ENCODE measurements at regions not wholly inside any gene's neighbourhood (a gene's known extent, or its start where the extent isn't known, plus 50 kb on each side); places are given as distances from the start of the nearest gene placed in this dataset.

GRCh38 chr16:66036184-66036583 lies 330.3 kb upstream of the CDH5 start:
- peaks cover 2% of the 10 kb centered on the region for H3K27me3 Mint-ChIP-seq
- H3K36me3 ChIP-seq (replicated peaks in 1 of 2; ENCODE audit: control extremely low read depth in 1 of 2, control insufficient read depth in 1 of 2, extremely low read depth in 1 of 2, insufficient read depth in 2 of 2, low read length in 1 of 2): no peaks in the 10 kb centered on the region
- no peak overlapping the region for H3K4me3 ChIP-seq (ENCODE audit: control extremely low read depth in 1 of 5, extremely low read depth in 1 of 5, insufficient read depth in 1 of 5, low read depth in 2 of 5, low read length in 4 of 5)
- CTCF ChIA-PET: no interaction called here
- no peak overlapping the region for H3K4me3 Mint-ChIP-seq
- H3K27ac ChIP-seq (ENCODE audit: low read length in 2 of 2): no peak overlapping the region
- H3K79me2 ChIP-seq (ENCODE audit: control insufficient read depth, insufficient read depth, low read length): no peaks in the 10 kb centered on the region
- no peak overlapping the region for H3K4me2 ChIP-seq (replicated peaks; ENCODE audit: low read depth, low read length, poor library complexity, severe bottlenecking)
- intact Hi-C loops (cut with micrococcal nuclease): no loop called here
- POLR2A ChIA-PET: no interaction called here
- WGBS (ENCODE audit: insufficient coverage): 71% methylated on average over 4 of the region's 7 CpGs
- H3K9me3 Mint-ChIP-seq (ENCODE audit: insufficient read depth): no peaks in the 10 kb centered on the region
- no peak overlapping the region for H3K27ac Mint-ChIP-seq
- H3K27me3 ChIP-seq (replicated peaks in 1 of 4; ENCODE audit: control extremely low read depth in 1 of 4, control insufficient read depth in 3 of 4, insufficient read depth in 4 of 4, low read length in 3 of 4): no peaks in the 10 kb centered on the region
- H3K9me3 ChIP-seq (ENCODE audit: control extremely low read depth in 1 of 3, control insufficient read depth in 2 of 3, insufficient read depth in 1 of 3, low read length in 2 of 3): no peaks in the 10 kb centered on the region
- H3K9ac ChIP-seq (ENCODE audit: low read length): no peak overlapping the region
- no peak overlapping the region for H2AFZ ChIP-seq (ENCODE audit: insufficient read depth, low read depth, low read length, poor library complexity, severe bottlenecking)
- no peak for TF ChIP-seq EZH2 (IDR thresholded peaks at IDR 0.05; ENCODE audit: borderline replicate concordance, insufficient read depth, low read depth, low read length, poor library complexity, severe bottlenecking)
- TF ChIP-seq CTCF (IDR thresholded peaks at IDR 0.05): no peak
- H4K20me1 ChIP-seq (ENCODE audit: control insufficient read depth, insufficient read depth, low read length, poor library complexity, severe bottlenecking): no peaks in the 10 kb centered on the region
- ATAC-seq (ENCODE audit: low read depth) (no peak), DNase-seq (no peak)
- no peaks in the 10 kb centered on the region for H3K4me1 Mint-ChIP-seq
- H3K4me1 ChIP-seq (ENCODE audit: control insufficient read depth in 2 of 2, insufficient read depth in 2 of 2, low read length in 2 of 2): no peaks in the 10 kb centered on the region

GRCh38 chr16:66035096-66035495 lies 331.4 kb upstream of the CDH5 start:
- Histone ChIP-seq H3K27ac (ENCODE audit: low read length in 2 of 2) (no peak overlapping the region), H3K79me2 (ENCODE audit: control insufficient read depth, insufficient read depth, low read length) (no peaks in the 10 kb centered on the region), H3K27me3 (replicated peaks in 1 of 4; ENCODE audit: control extremely low read depth in 1 of 4, control insufficient read depth in 3 of 4, insufficient read depth in 4 of 4, low read length in 3 of 4) (no peaks in the 10 kb centered on the region), H2AFZ (ENCODE audit: insufficient read depth, low read depth, low read length, poor library complexity, severe bottlenecking) (no peak overlapping the region), H4K20me1 (ENCODE audit: control insufficient read depth, insufficient read depth, low read length, poor library complexity, severe bottlenecking) (no peaks in the 10 kb centered on the region), H3K36me3 (replicated peaks in 1 of 2; ENCODE audit: control extremely low read depth in 1 of 2, control insufficient read depth in 1 of 2, extremely low read depth in 1 of 2, insufficient read depth in 2 of 2, low read length in 1 of 2) (no peaks in the 10 kb centered on the region), H3K4me3 (ENCODE audit: control extremely low read depth in 1 of 5, extremely low read depth in 1 of 5, insufficient read depth in 1 of 5, low read depth in 2 of 5, low read length in 4 of 5) (no peak overlapping the region), H3K9me3 (ENCODE audit: control extremely low read depth in 1 of 3, control insufficient read depth in 2 of 3, insufficient read depth in 1 of 3, low read length in 2 of 3) (no peaks in the 10 kb centered on the region), H3K9ac (ENCODE audit: low read length) (no peak overlapping the region), H3K4me1 (ENCODE audit: control insufficient read depth in 2 of 2, insufficient read depth in 2 of 2, low read length in 2 of 2) (no peaks in the 10 kb centered on the region), H3K4me2 (replicated peaks; ENCODE audit: low read depth, low read length, poor library complexity, severe bottlenecking) (no peak overlapping the region)
- Mint-ChIP-seq H3K4me1 (no peaks in the 10 kb centered on the region), H3K9me3 (ENCODE audit: insufficient read depth) (no peaks in the 10 kb centered on the region), H3K4me3 (no peak overlapping the region), H3K27ac (no peak overlapping the region), H3K27me3 (no peaks in the 10 kb centered on the region)
- no peak for TF ChIP-seq CTCF (IDR thresholded peaks at IDR 0.05)
- TF ChIP-seq EZH2 (IDR thresholded peaks at IDR 0.05; ENCODE audit: borderline replicate concordance, insufficient read depth, low read depth, low read length, poor library complexity, severe bottlenecking): no peak
- 96% methylated on average over 3 of the region's 3 CpGs for WGBS (ENCODE audit: insufficient coverage)
- CTCF ChIA-PET: no interaction called here
- ATAC-seq (ENCODE audit: low read depth) (no peak), DNase-seq (no peak)
- POLR2A ChIA-PET: no interaction called here
- intact Hi-C loops (cut with micrococcal nuclease): no loop called here
